ENCODE measurements at regions not wholly inside any gene's neighbourhood (a gene's known extent, or its start where the extent isn't known, plus 50 kb on each side); places are given as distances from the start of the nearest gene placed in this dataset.

- Mint-ChIP-seq H3K4me3 (no peak overlapping the region), H3K27me3 (ENCODE audit: low read depth) (no peaks in the 10 kb centered on the region; the same call in none of the 2 replicates), H3K36me3 (ENCODE audit: insufficient read depth in 1 of 3, low read depth in 3 of 3) (no peaks in the 10 kb centered on the region), H3K27ac (peak overlapping the region in 1 of 3 experiments; percentile 26; a peak in 1 of 7 replicates), H3K9me3 (no peaks in the 10 kb centered on the region), H3K4me1 (no peaks in the 10 kb centered on the region)
- no peak overlapping the region for H3K18ac ChIP-seq (ENCODE audit: insufficient read length, low read depth, low read length)
- H3K79me2 ChIP-seq (ENCODE audit: insufficient read depth, low read length) = no peaks in the 10 kb centered on the region
- no peak overlapping the region for H2BK15ac ChIP-seq (ENCODE audit: low read depth, low read length)
- no peaks in the 10 kb centered on the region for H3K9me3 ChIP-seq (ENCODE audit: control insufficient read depth, low read depth, low read length)
- H3K79me1 ChIP-seq (ENCODE audit: insufficient read depth, low read depth, low read length, poor library complexity, severe bottlenecking) = no peaks in the 10 kb centered on the region
- no peak overlapping the region for H3T11ph ChIP-seq (ENCODE audit: low read length)
- no peak overlapping the region for H2BK12ac ChIP-seq (ENCODE audit: insufficient read length, low read depth, low read length)
- H3K23me2 ChIP-seq (ENCODE audit: insufficient read length, low read depth, low read length, poor library complexity, severe bottlenecking) = no peaks in the 10 kb centered on the region
- no peak overlapping the region for H3K23ac ChIP-seq (ENCODE audit: insufficient read length, low read depth, low read length)
- no peak overlapping the region for H3K27ac ChIP-seq (ENCODE audit: insufficient read length, low read depth, low read length)
- H2AFZ ChIP-seq (ENCODE audit: low read length) = no peak overlapping the region
- H3K4ac ChIP-seq (ENCODE audit: low read depth, low read length) = no peak overlapping the region
- H3K14ac ChIP-seq (ENCODE audit: insufficient read depth, low read length) = no peak overlapping the region
- H3K27me3 ChIP-seq (ENCODE audit: insufficient read depth, low read length) = no peaks in the 10 kb centered on the region
- no peak overlapping the region for H4K8ac ChIP-seq (replicated peaks; ENCODE audit: insufficient read length, low read depth, low read length)
- no peak overlapping the region for H4K5ac ChIP-seq (ENCODE audit: insufficient read length, low read depth, low read length)
- no peak overlapping the region for H2AK5ac ChIP-seq (ENCODE audit: insufficient read length, low read length)
- TF ChIP-seq CTCF (conservative IDR thresholded peaks at IDR 0.05) = no peak
- no peak overlapping the region for H2BK120ac ChIP-seq (ENCODE audit: low read depth, low read length, poor library complexity, severe bottlenecking)
- H4K20me1 ChIP-seq (ENCODE audit: control insufficient read depth, insufficient read depth, insufficient read length) = no peaks in the 10 kb centered on the region
- no peak overlapping the region for H2BK20ac ChIP-seq (ENCODE audit: low read depth, low read length, poor library complexity, severe bottlenecking)
- WGBS (ENCODE audit: extremely low coverage, insufficient read length, low lambda C conversion rate) = no CpG with 5 or more reads among the region's 9 CpGs
- H2BK5ac ChIP-seq (ENCODE audit: insufficient read length, low read length) = no peak overlapping the region
- H3K4me1 ChIP-seq (ENCODE audit: insufficient read depth, low read length) = no peaks in the 10 kb centered on the region
- no peak overlapping the region for H3K9ac ChIP-seq (ENCODE audit: extremely low read depth, insufficient read length, low read length)
- no peak overlapping the region for H3K4me2 ChIP-seq (ENCODE audit: insufficient read depth, insufficient read length, low read length)
- H3K56ac ChIP-seq (ENCODE audit: insufficient read length, low read depth, low read length) = no peak overlapping the region
- no peak overlapping the region for H4K91ac ChIP-seq (ENCODE audit: insufficient read length, low read depth, low read length)
- no peak for DNase-seq
Measured at GRCh38 chr13:109976206-109976997, 190.0 kb upstream of the IRS2 start.
